BE2C (cell line): ENCODE measurements at regions not wholly inside any gene's neighbourhood (a gene's known extent, or its start where the extent isn't known, plus 50 kb on each side); places are given as distances from the start of the nearest gene placed in this dataset.

Experiments used
- DNase-seq: peaks from one replicate; pipeline ENCODE4 v3.0.0-alpha.2; 2020
- H3K27me3 ChIP-seq: fragments of 250-450 bp; sonication (Bioruptor Pico); 2 replicates; pipeline ENCODE4 v1.5.1; 2020; ENCODE audit warnings: mild to moderate bottlenecking
- H3K36me3 ChIP-seq: fragments of 250-450 bp; sonication (Bioruptor Pico); 2 replicates; pipeline ENCODE4 v1.5.1; 2020; ENCODE audit warnings: mild to moderate bottlenecking
- H3K4me1 ChIP-seq: fragments of 250-450 bp; sonication (Bioruptor Pico); 2 replicates; pipeline ENCODE4 v1.5.1; 2020
- H3K4me3 ChIP-seq: 2 replicates; pipeline ENCODE4 v1.5.1; 2011; ENCODE audit warnings: low read depth, low read length
- H3K9me3 ChIP-seq: fragments of 250-450 bp; sonication (Bioruptor Pico); 2 replicates; pipeline ENCODE4 v1.5.1; 2020
- TF ChIP-seq, protein P1 (sequence below): IDR thresholded peaks from 2 replicates; pipeline ENCODE4 v1.5.1; 2012; ENCODE audit warnings: mild to moderate bottlenecking, low read depth, low read length

DNA sequence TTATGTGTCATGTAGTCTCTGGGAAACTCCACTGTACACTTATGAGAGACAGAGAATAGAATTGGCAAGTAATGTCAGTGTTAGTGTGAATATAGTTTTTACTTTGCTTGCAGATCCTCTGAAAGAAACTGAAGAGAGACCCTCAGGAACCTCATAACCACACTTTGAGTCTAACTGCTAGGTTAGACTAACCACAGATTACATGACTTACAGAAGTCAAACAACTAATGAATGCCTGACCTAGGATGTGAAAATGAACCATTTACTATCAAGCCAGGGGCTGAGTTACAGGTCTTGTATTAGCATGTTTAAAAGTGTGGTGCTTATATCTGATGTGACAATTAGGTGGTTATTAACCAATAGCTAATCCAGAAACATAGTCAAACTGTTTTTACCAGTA lies 280.4 kb upstream of the LRATD1 start:
- TF ChIP-seq, protein P1, sequence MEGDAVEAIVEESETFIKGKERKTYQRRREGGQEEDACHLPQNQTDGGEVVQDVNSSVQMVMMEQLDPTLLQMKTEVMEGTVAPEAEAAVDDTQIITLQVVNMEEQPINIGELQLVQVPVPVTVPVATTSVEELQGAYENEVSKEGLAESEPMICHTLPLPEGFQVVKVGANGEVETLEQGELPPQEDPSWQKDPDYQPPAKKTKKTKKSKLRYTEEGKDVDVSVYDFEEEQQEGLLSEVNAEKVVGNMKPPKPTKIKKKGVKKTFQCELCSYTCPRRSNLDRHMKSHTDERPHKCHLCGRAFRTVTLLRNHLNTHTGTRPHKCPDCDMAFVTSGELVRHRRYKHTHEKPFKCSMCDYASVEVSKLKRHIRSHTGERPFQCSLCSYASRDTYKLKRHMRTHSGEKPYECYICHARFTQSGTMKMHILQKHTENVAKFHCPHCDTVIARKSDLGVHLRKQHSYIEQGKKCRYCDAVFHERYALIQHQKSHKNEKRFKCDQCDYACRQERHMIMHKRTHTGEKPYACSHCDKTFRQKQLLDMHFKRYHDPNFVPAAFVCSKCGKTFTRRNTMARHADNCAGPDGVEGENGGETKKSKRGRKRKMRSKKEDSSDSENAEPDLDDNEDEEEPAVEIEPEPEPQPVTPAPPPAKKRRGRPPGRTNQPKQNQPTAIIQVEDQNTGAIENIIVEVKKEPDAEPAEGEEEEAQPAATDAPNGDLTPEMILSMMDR, result no peak
- H3K4me3 ChIP-seq, result no peak overlapping the region
- no peaks in the 10 kb centered on the region for H3K36me3 ChIP-seq
- DNase-seq, result no peak
- H3K27me3 ChIP-seq, result no peaks in the 10 kb centered on the region
- no peaks in the 10 kb centered on the region for H3K9me3 ChIP-seq
- no peaks in the 10 kb centered on the region for H3K4me1 ChIP-seq

DNA sequence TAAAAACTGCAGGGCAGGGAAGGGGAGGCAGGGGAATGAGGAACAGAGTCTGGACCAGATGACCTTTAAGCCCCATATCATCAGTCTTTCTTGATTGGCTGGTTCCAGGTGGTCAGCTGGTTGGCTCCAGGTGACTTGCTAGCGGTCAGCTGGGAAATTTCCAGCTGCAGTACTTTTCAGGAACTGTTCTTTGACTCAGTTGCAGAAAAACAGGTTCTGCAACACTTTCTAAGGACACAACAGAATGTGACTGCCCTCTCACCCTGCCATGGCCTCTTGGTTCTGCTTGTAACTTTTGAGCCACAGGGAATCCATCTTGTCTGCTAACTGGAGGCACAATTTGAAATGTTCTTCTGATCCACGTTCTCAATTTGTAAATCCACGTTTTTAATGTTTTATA lies 278.3 kb upstream of the LRATD1 start:
- Histone ChIP-seq H3K9me3 (no peaks in the 10 kb centered on the region), H3K4me3 (no peak overlapping the region), H3K36me3 (no peaks in the 10 kb centered on the region), H3K27me3 (no peaks in the 10 kb centered on the region), H3K4me1 (no peaks in the 10 kb centered on the region)
- TF ChIP-seq, protein P1, result no peak
- DNase-seq, result no peak

DNA sequence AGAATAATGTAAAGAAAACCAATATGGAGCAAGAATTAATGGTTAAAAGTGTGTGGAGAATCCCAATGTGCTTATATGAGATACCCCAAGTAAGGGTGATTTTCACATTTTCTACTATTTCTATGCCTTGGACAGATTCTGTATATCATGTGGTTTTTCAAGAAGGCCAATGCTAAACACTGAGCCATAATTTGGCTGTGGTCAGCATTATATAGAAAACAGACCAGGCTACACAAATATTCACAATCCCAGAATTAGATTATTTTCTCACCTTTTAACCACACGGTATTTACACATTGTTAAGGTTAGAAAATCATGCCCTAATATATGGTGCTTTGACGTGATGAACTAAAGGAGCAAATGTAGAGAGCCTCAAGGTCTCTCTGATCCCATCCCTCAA lies 277.4 kb upstream of the LRATD1 start:
- no peaks in the 10 kb centered on the region for H3K36me3 ChIP-seq
- TF ChIP-seq, protein P1, result no peak
- H3K9me3 ChIP-seq, result no peaks in the 10 kb centered on the region
- no peak for DNase-seq
- no peaks in the 10 kb centered on the region for H3K4me1 ChIP-seq
- peaks cover 1% of the 10 kb centered on the region; the same call in 1 of the 2 replicates for H3K27me3 ChIP-seq
- no peak overlapping the region for H3K4me3 ChIP-seq

DNA sequence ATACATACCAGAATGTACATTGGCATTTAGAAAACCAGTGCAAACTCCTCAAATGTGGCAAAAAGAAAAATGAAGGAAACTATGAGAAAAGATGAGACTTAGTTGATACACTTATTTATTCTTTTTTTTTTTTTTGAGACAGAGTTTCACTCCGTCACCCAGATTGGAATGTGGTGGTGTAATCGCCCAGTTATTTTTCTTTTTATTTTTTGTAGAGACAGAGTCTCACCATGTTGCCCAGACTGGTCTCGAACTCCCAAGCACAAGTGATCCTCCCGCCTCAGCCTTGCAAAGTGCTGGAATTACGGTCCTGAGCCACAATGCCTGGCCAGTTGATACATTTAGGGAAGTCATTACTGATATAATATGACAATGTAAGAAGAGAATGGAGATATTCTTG lies 274.2 kb upstream of the LRATD1 start:
- Histone ChIP-seq H3K27me3 (peaks cover 4% of the 10 kb centered on the region; the same call in 1 of the 2 replicates), H3K9me3 (no peaks in the 10 kb centered on the region; the same call in 1 of the 2 replicates), H3K4me3 (no peak overlapping the region), H3K36me3 (no peaks in the 10 kb centered on the region), H3K4me1 (no peaks in the 10 kb centered on the region)
- TF ChIP-seq, protein P1, result no peak
- DNase-seq, result no peak

DNA sequence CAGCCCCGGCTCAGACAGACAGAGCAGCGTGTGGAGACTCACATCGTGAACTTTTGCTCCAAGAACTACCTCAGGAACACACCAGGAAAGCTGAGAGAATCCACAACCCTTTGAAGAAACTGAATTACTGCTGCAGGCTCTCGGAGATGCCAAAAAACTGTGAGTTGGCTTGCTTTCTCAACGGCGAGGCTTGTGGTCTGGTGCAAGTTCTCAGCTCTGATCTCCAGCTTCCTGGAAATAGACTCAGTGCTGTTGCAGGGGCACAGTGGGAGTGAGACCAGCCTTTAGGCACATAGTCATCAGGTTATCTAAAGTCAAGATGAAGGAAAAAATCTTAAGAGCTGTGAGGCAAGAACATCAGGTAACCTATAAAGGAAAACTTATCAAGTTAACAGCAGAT lies 273.7 kb upstream of the LRATD1 start:
- H3K9me3 ChIP-seq, result no peaks in the 10 kb centered on the region; the same call in 1 of the 2 replicates
- no peak for DNase-seq
- TF ChIP-seq, protein P1, result no peak
- no peaks in the 10 kb centered on the region for H3K36me3 ChIP-seq
- no peak overlapping the region for H3K4me3 ChIP-seq
- peaks cover 4% of the 10 kb centered on the region; the same call in 1 of the 2 replicates for H3K27me3 ChIP-seq
- no peaks in the 10 kb centered on the region for H3K4me1 ChIP-seq

DNA sequence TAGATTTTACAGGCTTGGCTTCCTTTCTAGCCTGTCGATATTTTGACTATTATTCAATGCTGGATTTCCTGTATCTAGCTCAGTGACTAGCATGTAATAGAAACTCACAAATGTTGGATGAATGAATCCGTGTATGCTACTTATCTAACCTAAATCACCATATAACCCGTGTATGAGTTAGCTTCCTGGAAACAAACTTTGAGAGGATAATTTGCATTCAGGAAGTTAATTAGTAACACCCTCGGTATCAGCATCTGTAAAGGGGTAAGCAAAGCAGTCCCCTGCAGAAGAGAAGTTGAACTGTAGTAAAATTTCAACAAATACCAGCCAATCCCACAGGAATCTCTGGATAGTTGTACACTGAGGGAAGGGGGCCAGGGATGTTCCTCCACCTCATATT lies 269.4 kb upstream of the LRATD1 start:
- DNase-seq, result no peak
- no peaks in the 10 kb centered on the region for H3K4me1 ChIP-seq
- H3K27me3 ChIP-seq, result peaks cover 4% of the 10 kb centered on the region; the same call in 1 of the 2 replicates
- no peaks in the 10 kb centered on the region for H3K36me3 ChIP-seq
- H3K4me3 ChIP-seq, result no peak overlapping the region
- TF ChIP-seq, protein P1, result no peak
- no peaks in the 10 kb centered on the region; the same call in 1 of the 2 replicates for H3K9me3 ChIP-seq
